GM19023 (cell line): ENCODE measurements at regions not wholly inside any gene's neighbourhood (a gene's known extent, or its start where the extent isn't known, plus 50 kb on each side); places are given as distances from the start of the nearest gene placed in this dataset.

ENCODE experiments used
- ATAC-seq: cut with Tn5 transposase; IDR thresholded peaks from one replicate; pipeline ENCODE4 v1.9.1; 2021; ENCODE audit warnings: mild to moderate bottlenecking, moderate library complexity; ENCODE audit not compliant: unreplicated experiment

- no peak for ATAC-seq
Measured at GRCh38 chr3:168476360-168476980, 380.7 kb upstream of the GOLIM4 start.

DNA sequence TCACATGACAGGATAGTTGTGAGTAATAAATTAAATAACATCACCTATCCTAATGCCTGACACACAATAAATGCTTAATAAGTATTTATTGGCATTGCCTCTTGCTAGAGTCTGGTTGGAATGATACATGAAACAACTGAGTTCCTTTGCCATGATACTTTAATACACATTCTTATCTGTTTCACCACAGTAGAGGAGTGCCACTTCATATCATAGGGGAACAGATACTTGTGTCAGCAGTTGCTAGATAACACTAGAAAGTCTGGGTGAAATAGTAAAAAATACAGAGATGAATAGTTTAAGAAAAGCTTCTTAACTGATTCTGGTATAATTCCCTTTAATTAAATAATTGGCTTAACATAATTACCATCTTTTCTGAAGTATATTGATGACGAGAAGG lies 380.0 kb upstream of the GOLIM4 start:
- ATAC-seq = no peak

- no peak for ATAC-seq
Measured at GRCh38 chr3:168473334-168473890, 377.7 kb upstream of the GOLIM4 start.

DNA sequence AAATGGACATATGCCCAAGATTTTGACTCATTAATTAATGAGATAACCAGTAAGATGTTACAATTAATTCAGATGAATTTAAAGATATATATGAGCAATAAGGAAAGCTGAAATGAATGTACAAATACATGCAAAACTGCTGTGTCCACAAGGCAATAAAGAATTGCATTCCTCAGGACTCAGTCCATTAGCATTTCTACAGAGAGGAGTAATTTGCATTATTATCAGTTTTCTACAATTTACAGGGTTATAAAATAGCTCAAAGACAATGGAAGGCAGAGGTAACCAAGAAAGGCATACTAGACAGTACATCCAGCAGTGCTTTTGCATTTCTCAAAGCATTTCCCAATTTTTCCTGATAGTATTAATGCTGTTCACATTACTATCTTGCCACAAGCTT lies 377.1 kb upstream of the GOLIM4 start:
- no peak for ATAC-seq

GRCh38 chr3:168470380-168470779 lies 374.7 kb upstream of the GOLIM4 start:
- no peak for ATAC-seq

GRCh38 chr3:168469436-168469835 lies 373.7 kb upstream of the GOLIM4 start:
- no peak for ATAC-seq

- ATAC-seq = peak; percentile 88
Measured at GRCh38 chr3:168467115-168467714, 371.5 kb upstream of the GOLIM4 start.

DNA sequence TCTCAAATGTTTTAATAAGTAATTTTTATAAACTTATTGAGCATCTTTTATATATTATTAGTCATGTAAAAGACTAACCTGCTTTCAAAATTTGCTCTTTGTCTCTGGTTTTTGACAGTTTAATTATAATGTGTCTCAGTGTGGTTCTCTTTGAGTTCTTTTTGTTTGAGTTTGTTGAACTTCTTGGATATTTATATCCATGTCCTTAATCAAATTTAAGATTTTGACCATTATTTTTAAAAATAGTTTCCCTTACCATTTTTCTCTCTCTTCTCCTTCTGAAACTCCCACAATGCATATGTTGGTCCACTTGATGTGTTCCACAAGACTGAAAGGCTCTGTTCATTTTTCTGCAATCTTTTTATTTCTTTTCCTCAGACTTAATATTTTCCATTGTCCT lies 366.1 kb upstream of the GOLIM4 start:
- ATAC-seq = no peak

GRCh38 chr3:168459226-168459784 lies 363.6 kb upstream of the GOLIM4 start:
- no peak for ATAC-seq

GRCh38 chr3:168457954-168458539 lies 362.3 kb upstream of the GOLIM4 start:
- ATAC-seq = no peak

DNA sequence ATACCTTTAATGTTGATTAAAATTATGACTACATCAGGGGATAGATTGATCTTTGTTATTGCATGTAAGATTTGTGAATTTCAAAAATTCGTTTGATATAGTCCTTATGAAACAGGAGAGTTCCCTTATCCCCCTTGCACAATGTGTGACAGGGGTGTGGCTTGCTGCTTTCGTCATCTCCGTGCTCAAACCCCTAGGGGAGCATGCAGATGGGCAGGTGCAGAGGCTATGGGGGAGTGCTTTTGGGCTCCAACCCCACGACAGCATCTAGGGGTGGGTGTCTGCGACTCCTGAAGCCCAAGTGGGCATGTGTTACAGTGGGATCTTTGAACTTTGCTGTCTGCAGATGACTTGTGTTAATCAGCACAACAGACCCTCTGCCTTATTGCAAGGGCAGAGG lies 360.1 kb upstream of the GOLIM4 start:
- ATAC-seq = no peak

GRCh38 chr3:168453623-168454022 lies 357.9 kb upstream of the GOLIM4 start:
- no peak for ATAC-seq

GRCh38 chr3:168443965-168444364 lies 348.2 kb upstream of the GOLIM4 start:
- ATAC-seq = no peak

DNA sequence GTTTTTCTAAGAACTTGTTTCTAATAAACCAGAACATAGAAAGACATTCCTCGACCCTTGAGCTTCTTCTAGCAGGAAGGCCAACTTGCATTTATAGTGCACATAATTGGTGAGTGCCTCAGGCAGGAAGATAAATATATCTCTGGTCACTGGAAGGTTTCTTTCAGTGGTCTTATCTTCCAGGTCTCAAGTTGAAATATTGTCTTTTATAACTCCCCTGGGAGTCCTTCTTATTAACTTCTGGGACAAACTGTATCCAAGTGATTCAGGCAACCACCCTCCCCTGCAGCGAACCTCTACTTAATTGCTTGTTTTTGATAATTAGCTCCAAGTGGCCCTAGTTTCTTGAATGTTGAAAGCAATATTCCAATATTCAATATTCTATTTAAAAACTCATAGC lies 346.8 kb upstream of the GOLIM4 start:
- ATAC-seq = no peak

- ATAC-seq = no peak
Measured at GRCh38 chr3:168436245-168436724, 340.6 kb upstream of the GOLIM4 start.

- no peak for ATAC-seq
Measured at GRCh38 chr3:168431491-168431890, 335.8 kb upstream of the GOLIM4 start.

GRCh38 chr3:168427835-168428475 lies 332.2 kb upstream of the GOLIM4 start:
- no peak for ATAC-seq

GRCh38 chr3:168427156-168427555 lies 331.4 kb upstream of the GOLIM4 start:
- ATAC-seq = no peak

DNA sequence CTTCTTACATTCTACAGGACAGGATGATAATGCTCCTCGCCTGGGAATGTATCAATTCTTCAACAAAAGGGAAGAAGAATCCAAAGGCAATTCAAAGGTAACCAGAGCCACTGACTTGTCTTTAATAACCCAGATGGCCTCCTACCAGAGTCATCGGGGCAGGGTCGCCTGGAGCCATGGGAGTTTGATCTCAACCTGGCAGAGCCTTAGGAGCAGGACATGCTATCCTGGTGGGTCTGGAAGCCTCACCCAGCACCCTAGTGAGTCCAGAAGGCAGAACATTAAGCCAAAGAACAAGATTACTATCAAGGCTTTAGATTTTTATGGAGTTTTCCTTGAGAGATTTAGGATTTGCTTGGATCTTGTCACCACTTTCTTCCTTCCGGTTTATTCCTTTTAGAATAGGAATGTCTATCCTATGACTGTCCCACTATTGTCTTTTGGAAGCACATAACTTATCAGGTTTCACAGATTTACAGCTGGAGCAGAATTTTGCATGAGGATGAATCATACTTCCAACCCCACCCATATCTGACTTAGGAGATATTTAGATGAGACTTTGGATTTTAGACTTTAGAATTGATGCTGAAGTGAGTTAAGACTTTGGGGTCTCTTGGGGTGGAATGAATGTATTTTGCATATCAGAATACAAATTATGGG lies 330.3 kb upstream of the GOLIM4 start:
- ATAC-seq = no peak

DNA sequence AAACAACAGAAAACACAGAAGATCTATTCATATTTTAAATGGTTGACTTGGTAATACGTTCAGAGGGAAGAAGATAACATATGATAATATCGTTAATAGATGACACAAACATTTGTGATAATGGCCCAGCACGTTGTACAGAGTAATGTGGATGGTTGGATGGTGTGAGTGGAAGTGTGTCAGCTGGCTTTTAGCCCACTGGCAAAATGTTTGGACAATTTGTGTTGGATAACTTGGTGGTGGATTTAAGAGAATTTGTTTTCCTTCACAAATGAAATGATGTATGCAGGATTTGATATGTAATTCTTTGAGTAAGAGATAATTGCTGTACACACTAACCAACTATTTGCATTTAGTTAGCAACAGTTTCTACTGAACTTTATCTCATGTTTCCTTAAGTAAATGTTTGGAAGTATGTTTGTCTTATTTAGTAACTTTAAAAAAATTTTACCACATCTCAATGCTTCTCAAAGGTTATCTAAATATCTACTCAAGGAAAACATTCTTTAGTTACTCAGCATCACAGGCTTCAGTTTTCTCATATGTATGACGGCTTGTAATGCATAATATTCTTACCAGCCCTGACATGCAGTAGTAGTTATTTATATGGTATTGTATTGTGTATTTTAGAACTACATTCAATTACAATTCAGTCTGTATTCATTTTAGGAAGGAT lies 328.5 kb upstream of the GOLIM4 start:
- ATAC-seq = no peak
